22Rv1 (cell line): ENCODE measurements at regions not wholly inside any gene's neighbourhood (a gene's known extent, or its start where the extent isn't known, plus 50 kb on each side); places are given as distances from the start of the nearest gene placed in this dataset.

ENCODE experiments used
- H3K27ac ChIP-seq: fragments of 450-650 bp; 2 replicates; pipeline ENCODE4 v1.5.1; 2017
- CTCF ChIP-seq: fragments of 450-650 bp; IDR thresholded peaks from 2 replicates; pipeline ENCODE4 v1.5.1; 2017; ENCODE audit warnings: mild to moderate bottlenecking
- ZFX ChIP-seq: fragments of 450-650 bp; IDR thresholded peaks from 2 replicates; pipeline ENCODE4 v1.6.1; 2017; ENCODE audit warnings: antibody characterized with exemption, borderline replicate concordance

- H3K27ac ChIP-seq, result no peak overlapping the region
These were observed 65.8 kb upstream of the ZNF91 start for GRCh38 chr19:23461120-23461519.

GRCh38 chr19:23460656-23461055, 65.4 kb upstream of the ZNF91 start:
- H3K27ac ChIP-seq, result no peak overlapping the region
- TF ChIP-seq CTCF, result no peak
- no peak for TF ChIP-seq ZFX

More at GRCh38 chr19:23461120-23461519, 65.8 kb upstream of the ZNF91 start:
- TF ChIP-seq ZFX, result no peak
- TF ChIP-seq CTCF, result no peak
